Left renal cortex interstitium (tissue), 4 donors: ENCODE measurements at regions not wholly inside any gene's neighbourhood (a gene's known extent, or its start where the extent isn't known, plus 50 kb on each side); places are given as distances from the start of the nearest gene placed in this dataset.

Experiments
- DNase-seq, 4 donors: peaks; one replicate each; pipeline ENCODE4 v3.0.0-alpha.2; 2013; ENCODE audit warnings: low read depth in 4 of 4, low spot score in 2 of 4, missing footprints in 1 of 4

GRCh38 chr9:106621313-106622163 lies 241.4 kb upstream of the ZNF462 start:
- DNase-seq: no peak

- no peak for DNase-seq
These were observed 240.8 kb upstream of the ZNF462 start for GRCh38 chr9:106622164-106622487.

- no peak for DNase-seq
These were observed 239.4 kb upstream of the ZNF462 start for GRCh38 chr9:106623558-106623957.

GRCh38 chr9:106625259-106625789 lies 237.6 kb upstream of the ZNF462 start:
- DNase-seq: no peak

- no peak for DNase-seq
These were observed 236.0 kb upstream of the ZNF462 start for GRCh38 chr9:106626936-106627335.

- DNase-seq: no peak
These were observed 230.3 kb upstream of the ZNF462 start for GRCh38 chr9:106632621-106633020.

DNA sequence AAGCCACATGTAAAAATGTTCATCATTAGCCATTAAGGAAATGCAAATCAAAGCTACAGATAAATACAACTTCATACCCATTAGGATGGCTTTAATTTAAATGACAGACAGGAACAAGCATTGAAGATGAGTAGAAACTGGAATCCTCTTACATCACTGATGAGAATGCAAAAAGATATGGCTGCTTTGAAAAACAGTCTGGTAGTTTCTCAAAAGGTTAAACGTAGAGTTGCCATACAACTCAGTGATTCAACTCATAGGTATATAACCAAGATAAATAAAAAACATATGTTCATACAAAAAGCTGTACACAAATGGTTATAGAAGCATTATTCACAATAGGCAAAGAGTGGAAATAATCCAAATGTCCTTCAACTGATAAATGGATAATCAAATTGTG lies 228.8 kb upstream of the ZNF462 start:
- DNase-seq: no peak

DNA sequence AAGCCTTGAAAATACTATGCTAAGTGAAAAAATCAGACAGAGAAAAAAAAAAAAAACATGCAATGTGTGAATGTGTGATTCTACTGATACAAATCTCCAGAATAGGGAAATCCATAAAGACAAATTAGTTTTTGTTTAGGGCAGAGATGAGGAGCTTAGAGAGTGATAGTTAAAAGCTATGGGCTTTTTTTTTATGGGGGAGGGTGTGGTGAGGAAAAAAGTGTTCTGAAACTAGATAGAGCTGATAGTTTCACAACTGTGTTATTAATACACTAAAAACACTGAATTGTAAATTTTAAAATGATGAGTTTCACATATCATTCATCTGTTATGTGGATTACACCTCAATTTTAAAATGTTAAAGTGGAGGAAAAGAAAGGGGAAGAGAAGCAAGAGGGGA lies 228.3 kb upstream of the ZNF462 start:
- no peak for DNase-seq

DNA sequence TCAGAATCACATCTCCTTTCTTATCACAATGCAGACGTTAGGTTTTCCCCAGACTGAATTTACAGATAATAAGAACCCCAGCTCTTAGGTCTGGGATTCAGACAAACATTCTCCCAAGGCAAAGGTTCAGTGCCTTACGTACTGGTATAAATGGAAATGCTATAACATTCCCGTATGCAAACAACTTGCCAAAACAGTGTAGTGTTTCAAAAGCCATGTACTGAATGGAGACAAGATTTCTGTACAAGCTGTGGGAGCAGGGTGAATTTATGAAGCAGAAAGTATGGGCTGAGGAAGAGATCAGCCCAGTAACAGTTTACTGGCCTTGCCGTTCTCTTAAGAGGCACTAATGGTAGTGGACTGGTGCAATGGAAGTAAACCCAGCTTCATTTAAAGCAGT lies 225.5 kb upstream of the ZNF462 start:
- DNase-seq: peak; percentile 24 to 59 (median 36)

- no peak for DNase-seq
These were observed 222.9 kb upstream of the ZNF462 start for GRCh38 chr9:106639873-106640568.

GRCh38 chr9:106643211-106643930 lies 219.6 kb upstream of the ZNF462 start:
- no peak for DNase-seq

DNA sequence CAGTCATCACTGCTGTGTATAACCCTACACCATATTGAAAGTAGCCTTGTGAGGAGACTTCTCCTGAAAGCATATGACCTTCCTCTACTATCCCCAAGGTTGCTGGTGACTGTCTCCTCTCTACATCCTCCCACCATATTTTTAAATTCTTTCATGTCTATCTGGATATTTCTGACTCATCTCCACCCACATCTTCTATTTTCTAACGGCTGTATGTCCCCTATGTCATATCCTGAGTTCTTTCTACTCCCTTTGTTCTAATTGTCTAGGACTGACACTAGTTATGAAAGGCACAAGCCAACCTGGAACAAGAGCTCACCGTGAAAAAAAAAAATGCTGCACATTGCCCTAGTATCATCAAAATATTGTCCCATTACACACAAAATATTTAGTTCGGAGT lies 218.3 kb upstream of the ZNF462 start:
- no peak for DNase-seq

- DNase-seq: no peak
These were observed 214.2 kb upstream of the ZNF462 start for GRCh38 chr9:106648799-106649198.

- no peak for DNase-seq
These were observed 213.3 kb upstream of the ZNF462 start for GRCh38 chr9:106649664-106650063.

DNA sequence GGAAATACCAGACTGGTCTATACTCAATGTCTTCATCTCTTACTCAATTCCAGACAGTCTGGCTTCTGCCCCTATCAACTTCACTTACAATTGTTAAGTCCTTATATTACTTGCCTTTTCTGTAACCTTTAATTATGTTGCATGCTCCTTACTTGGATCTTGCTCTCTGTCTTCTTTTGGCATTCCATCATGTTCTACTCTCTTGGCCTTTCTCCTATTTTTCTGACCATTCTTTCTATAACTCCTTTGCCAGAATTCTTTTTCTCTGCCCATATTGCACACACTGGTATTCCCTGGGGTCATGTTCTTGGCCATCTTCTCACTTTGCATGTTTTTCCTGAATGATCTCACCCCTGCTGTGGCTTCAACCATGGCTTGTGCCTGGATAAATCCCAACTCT lies 209.8 kb upstream of the ZNF462 start:
- no peak for DNase-seq

DNA sequence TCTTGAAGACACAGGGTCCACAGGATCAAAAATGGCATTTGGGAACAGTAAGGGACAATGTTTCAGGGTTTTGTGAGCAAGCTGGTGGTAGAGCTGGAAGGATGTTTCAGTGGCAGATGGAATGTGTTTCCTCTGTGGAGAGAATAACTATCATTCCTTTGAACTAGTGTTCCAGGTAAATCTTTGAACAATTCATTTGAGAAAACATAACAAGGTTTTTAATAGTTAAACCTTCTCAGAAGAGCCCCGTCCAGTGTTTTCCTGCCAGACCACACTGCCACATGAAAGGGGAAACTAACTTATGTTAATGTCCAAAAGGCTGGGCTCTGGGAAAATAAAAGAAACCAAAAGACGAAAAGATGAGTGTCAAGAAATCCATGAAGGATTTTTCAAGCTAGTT lies 207.0 kb upstream of the ZNF462 start:
- DNase-seq: no peak

- DNase-seq: no peak
These were observed 205.0 kb upstream of the ZNF462 start for GRCh38 chr9:106657926-106658325.

GRCh38 chr9:106668534-106668933 lies 194.4 kb upstream of the ZNF462 start:
- DNase-seq: no peak

DNA sequence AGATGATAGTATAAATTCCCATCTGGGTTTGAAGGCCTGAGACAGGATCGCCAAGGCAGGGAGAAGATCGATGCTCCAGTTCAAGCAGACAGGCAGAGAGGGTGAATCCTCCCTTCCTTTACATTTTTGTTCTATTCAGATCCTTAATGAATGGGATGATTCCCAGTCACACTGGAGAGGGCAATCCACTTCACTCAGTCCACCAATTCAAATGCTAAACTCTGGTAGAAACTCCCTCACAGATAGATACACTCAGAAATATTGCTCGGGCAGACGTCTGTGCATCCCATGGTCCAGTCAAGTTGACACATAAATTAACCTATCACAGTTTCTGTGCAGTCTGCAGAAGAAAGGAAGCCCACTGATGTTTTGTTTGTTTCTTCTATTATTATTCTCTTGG lies 193.1 kb upstream of the ZNF462 start:
- DNase-seq: no peak

- no peak for DNase-seq
These were observed 192.5 kb upstream of the ZNF462 start for GRCh38 chr9:106670418-106670817.

DNA sequence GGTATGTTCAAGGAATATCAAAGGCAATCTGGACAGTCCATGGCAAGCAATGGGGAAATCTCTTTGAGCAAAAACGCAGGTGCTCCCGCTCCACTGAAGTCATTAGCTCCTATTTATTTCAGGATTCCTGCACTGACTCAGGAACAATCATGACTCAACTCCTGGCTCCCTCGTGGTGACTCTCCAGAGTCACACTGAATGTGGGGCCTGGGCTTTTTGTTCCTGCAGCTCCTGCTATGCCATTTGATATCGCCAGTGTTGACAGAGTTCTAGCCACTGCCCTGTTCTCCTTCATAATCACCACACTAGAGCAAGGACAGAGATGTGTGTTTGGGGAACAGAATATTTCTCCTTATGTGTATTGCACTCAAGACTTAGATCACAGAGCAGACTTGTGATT lies 187.2 kb upstream of the ZNF462 start:
- DNase-seq: no peak
